ENCODE measurements at regions not wholly inside any gene's neighbourhood (a gene's known extent, or its start where the extent isn't known, plus 50 kb on each side); places are given as distances from the start of the nearest gene placed in this dataset.

- DNase-seq, result no peak
- no peak for ATAC-seq
Measured at GRCh38 chr9:79115176-79115575, 456.6 kb upstream of the TLE4 start.

GRCh38 chr9:79116041-79116440 lies 455.7 kb upstream of the TLE4 start:
- no peak for ATAC-seq
- DNase-seq, result no peak
- intact Hi-C loops (cut with DNase I, micrococcal nuclease), result no loop called here

More at GRCh38 chr9:79115176-79115575, 456.6 kb upstream of the TLE4 start:
- intact Hi-C loops (cut with DNase I, micrococcal nuclease), result no loop called here

GRCh38 chr9:79116709-79117108 lies 455.1 kb upstream of the TLE4 start:
- ATAC-seq (no peak), DNase-seq (no peak)
- intact Hi-C loops (cut with DNase I, micrococcal nuclease), result no loop called here

GRCh38 chr9:79120533-79120932 lies 451.2 kb upstream of the TLE4 start:
- DNase-seq, result no peak
- ATAC-seq, result no peak
- intact Hi-C loops (cut with DNase I, micrococcal nuclease), result no loop called here

GRCh38 chr9:79120941-79121340 lies 450.8 kb upstream of the TLE4 start:
- DNase-seq, result no peak
- intact Hi-C loops (cut with DNase I, micrococcal nuclease), result no loop called here
- ATAC-seq, result no peak

GRCh38 chr9:79123415-79123814 lies 448.4 kb upstream of the TLE4 start:
- intact Hi-C loops (cut with DNase I, micrococcal nuclease), result no loop called here

GRCh38 chr9:79127661-79128060 lies 444.1 kb upstream of the TLE4 start:
- no peak for ATAC-seq
- intact Hi-C loops (cut with DNase I, micrococcal nuclease), result no loop called here
- no peak for DNase-seq

More at GRCh38 chr9:79123415-79123814, 448.4 kb upstream of the TLE4 start:
- ATAC-seq, result no peak
- no peak for DNase-seq

- DNase-seq (peak in 1 of 2 donors; percentile 46), ATAC-seq (peak; percentile 34)
- intact Hi-C loops (cut with DNase I, micrococcal nuclease), result no loop called here
Measured at GRCh38 chr9:79129865-79130480, 441.8 kb upstream of the TLE4 start.

- intact Hi-C loops (cut with DNase I, micrococcal nuclease), result no loop called here
- no peak for DNase-seq
- no peak for ATAC-seq
Measured at GRCh38 chr9:79131246-79131774, 440.5 kb upstream of the TLE4 start.

- intact Hi-C loops (cut with DNase I, micrococcal nuclease), result no loop called here
- no peak for ATAC-seq
- no peak for DNase-seq
Measured at GRCh38 chr9:79131824-79132377, 439.9 kb upstream of the TLE4 start.

GRCh38 chr9:79134654-79135053 lies 437.1 kb upstream of the TLE4 start:
- no peak for DNase-seq
- intact Hi-C loops (cut with DNase I, micrococcal nuclease), result no loop called here
- ATAC-seq, result no peak

GRCh38 chr9:79135681-79136415 lies 435.9 kb upstream of the TLE4 start:
- DNase-seq (no peak), ATAC-seq (no peak)
- intact Hi-C loops (cut with DNase I, micrococcal nuclease), result no loop called here

- DNase-seq, result no peak
- ATAC-seq, result no peak
- intact Hi-C loops (cut with DNase I, micrococcal nuclease), result no loop called here
Measured at GRCh38 chr9:79140751-79141150, 431.0 kb upstream of the TLE4 start.

- ATAC-seq (no peak), DNase-seq (no peak)
- intact Hi-C loops (cut with DNase I, micrococcal nuclease), result no loop called here
Measured at GRCh38 chr9:79143211-79143610, 428.6 kb upstream of the TLE4 start.

GRCh38 chr9:79145442-79145841 lies 426.3 kb upstream of the TLE4 start:
- no peak for DNase-seq
- intact Hi-C loops (cut with DNase I, micrococcal nuclease), result no loop called here

GRCh38 chr9:79149585-79149984 lies 422.2 kb upstream of the TLE4 start:
- ATAC-seq (no peak), DNase-seq (no peak)
- intact Hi-C loops (cut with DNase I, micrococcal nuclease), result no loop called here

More at GRCh38 chr9:79145442-79145841, 426.3 kb upstream of the TLE4 start:
- no peak for ATAC-seq

- no peak for DNase-seq
- intact Hi-C loops (cut with DNase I, micrococcal nuclease), result no loop called here
- no peak for ATAC-seq
Measured at GRCh38 chr9:79151791-79152190, 420.0 kb upstream of the TLE4 start.

GRCh38 chr9:79152306-79152705 lies 419.5 kb upstream of the TLE4 start:
- intact Hi-C loops (cut with DNase I, micrococcal nuclease), result no loop called here
- no peak for DNase-seq
- no peak for ATAC-seq

GRCh38 chr9:79154806-79155205 lies 417.0 kb upstream of the TLE4 start:
- ATAC-seq, result no peak
- intact Hi-C loops (cut with DNase I, micrococcal nuclease), result no loop called here
- no peak for DNase-seq

GRCh38 chr9:79155308-79155707 lies 416.5 kb upstream of the TLE4 start:
- DNase-seq (no peak), ATAC-seq (no peak)
- intact Hi-C loops (cut with DNase I, micrococcal nuclease), result no loop called here

All from left colon (tissue), 2 donors.